Upper lobe of left lung (tissue), 6 donors: ENCODE measurements at regions not wholly inside any gene's neighbourhood (a gene's known extent, or its start where the extent isn't known, plus 50 kb on each side); places are given as distances from the start of the nearest gene placed in this dataset.

Experiments
- ATAC-seq, 2 donors: fragments of 200-7000 bp; cut with Tn5 transposase; one replicate each; pipeline ENCODE4 v1.9.1; 2022; ENCODE audit warnings: mild to moderate bottlenecking in 2 of 2, moderate library complexity in 2 of 2; ENCODE audit not compliant: low FRiP score in 2 of 2
- DNase-seq, 2 donors: peaks; one replicate each; pipeline ENCODE4 v3.0.0-alpha.2; 2019 to 2020
- H3K27ac ChIP-seq, 4 donors: fragments of 200-600 bp; sonication (generic); one replicate each; pipeline ENCODE4 v1.5.1; 2016 to 2019
- H3K27me3 ChIP-seq, 4 donors: fragments of 200-600 bp; sonication (generic); one replicate each; pipeline ENCODE4 v1.5.1; 2017 to 2019
- H3K36me3 ChIP-seq, 4 donors: fragments of 200-600 bp; sonication (generic); one replicate each; pipeline ENCODE4 v1.5.1; 2016 to 2019
- H3K4me1 ChIP-seq, 4 donors: fragments of 200-600 bp; sonication (generic); one replicate each; pipeline ENCODE4 v1.5.1; 2018 to 2019
- H3K4me3 ChIP-seq, 4 donors: fragments of 200-600 bp; sonication (generic); one replicate each; pipeline ENCODE4 v1.5.1; 2017 to 2019; ENCODE audit warnings: mild to moderate bottlenecking in 2 of 4, moderate library complexity in 1 of 4
- H3K9me3 ChIP-seq, 4 donors: fragments of 200-600 bp; sonication (generic); one replicate each; pipeline ENCODE4 v1.5.1; 2018 to 2019
- CTCF ChIP-seq, 6 experiments: fragments of 450-650 bp in 4 of 6; fragments of 200-600 bp in 2 of 6; sonication (generic) in 2 of 6; IDR thresholded peaks; one replicate each; pipeline ENCODE4 v1.5.1; 2016 to 2019; ENCODE audit warnings: antibody characterized with exemption in 6 of 6
- EP300 ChIP-seq, 4 donors: sonication (generic); formaldehyde crosslinking; IDR thresholded peaks; one replicate each; pipeline ENCODE4 v1.5.1; 2017; ENCODE audit warnings: antibody characterized with exemption in 4 of 4, control low read depth in 2 of 4
- POLR2A ChIP-seq, 4 donors: fragments of 450-650 bp; IDR thresholded peaks; one replicate each; pipeline ENCODE4 v1.5.1; 2016 to 2017; ENCODE audit warnings: antibody characterized with exemption in 4 of 4, mild to moderate bottlenecking in 2 of 4
- POLR2AphosphoS5 ChIP-seq, 2 donors: sonication (generic); formaldehyde crosslinking; IDR thresholded peaks; one replicate each; pipeline ENCODE4 v1.5.1; 2017; ENCODE audit warnings: antibody characterized with exemption in 2 of 2
- WGBS, 2 donors: methylation state at CpG; one replicate each; pipeline ENCODE4 v1.1.5; 2017 to 2018; 5-methylcytosine and 5-hydroxymethylcytosine counted together
- donor health status: DM: no; HTN: no; CAD: no; lungs with moderate emphysema.
- donor health status: DM: no; HTN: yes; CAD: no; lungs with severe emphysema.

DNA sequence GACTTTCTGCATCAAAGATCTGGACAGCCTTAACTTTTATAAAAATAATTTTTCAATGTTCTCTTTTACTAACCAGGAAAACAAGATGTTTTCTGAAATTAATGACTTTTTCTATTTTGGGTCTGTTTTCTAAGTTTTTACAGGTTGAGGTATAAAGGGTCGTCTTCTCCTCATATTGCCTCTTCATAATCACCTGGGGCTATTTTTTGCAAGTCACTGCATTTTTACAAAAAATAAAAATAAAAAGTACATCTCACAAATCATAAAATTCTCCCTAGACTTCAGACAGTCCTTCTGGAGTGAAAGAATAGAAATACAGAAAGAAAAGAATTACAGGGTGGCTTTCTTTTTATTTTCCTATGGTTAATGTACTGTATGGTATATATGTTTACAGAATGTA lies 168.5 kb downstream of the PALM2AKAP2 start:
- H3K4me3 ChIP-seq = no peak overlapping the region
- no peaks in the 10 kb centered on the region for H3K27me3 ChIP-seq
- H3K9me3 ChIP-seq = no peaks in the 10 kb centered on the region
- TF ChIP-seq EP300 (IDR thresholded peaks at IDR 0.05) = no peak
- TF ChIP-seq POLR2A (IDR thresholded peaks at IDR 0.05) = no peak
- TF ChIP-seq CTCF (IDR thresholded peaks at IDR 0.05) = no peak
- TF ChIP-seq POLR2AphosphoS5 (IDR thresholded peaks at IDR 0.05) = no peak
- no peaks in the 10 kb centered on the region for H3K4me1 ChIP-seq
- 84 to 85% methylated on average over 1 of the region's 1 CpG for WGBS, 2 donors
- ATAC-seq = no peak
- no peak for DNase-seq
- no peaks in the 10 kb centered on the region for H3K36me3 ChIP-seq
- no peak overlapping the region for H3K27ac ChIP-seq

GRCh38 chr9:109950710-109951443 lies 170.9 kb downstream of the PALM2AKAP2 start:
- H3K4me3 ChIP-seq = no peak overlapping the region
- H3K36me3 ChIP-seq = no peaks in the 10 kb centered on the region
- no peaks in the 10 kb centered on the region for H3K4me1 ChIP-seq
- no peak overlapping the region for H3K27ac ChIP-seq
- TF ChIP-seq POLR2AphosphoS5 (IDR thresholded peaks at IDR 0.05) (no peak), EP300 (IDR thresholded peaks at IDR 0.05) (no peak), POLR2A (IDR thresholded peaks at IDR 0.05) (no peak), CTCF (IDR thresholded peaks at IDR 0.05) (no peak)
- no peak for ATAC-seq
- 87 to 91% methylated on average over 7 of the region's 7 CpGs for WGBS, 2 donors
- DNase-seq = no peak
- no peaks in the 10 kb centered on the region for H3K9me3 ChIP-seq
- H3K27me3 ChIP-seq = no peaks in the 10 kb centered on the region

DNA sequence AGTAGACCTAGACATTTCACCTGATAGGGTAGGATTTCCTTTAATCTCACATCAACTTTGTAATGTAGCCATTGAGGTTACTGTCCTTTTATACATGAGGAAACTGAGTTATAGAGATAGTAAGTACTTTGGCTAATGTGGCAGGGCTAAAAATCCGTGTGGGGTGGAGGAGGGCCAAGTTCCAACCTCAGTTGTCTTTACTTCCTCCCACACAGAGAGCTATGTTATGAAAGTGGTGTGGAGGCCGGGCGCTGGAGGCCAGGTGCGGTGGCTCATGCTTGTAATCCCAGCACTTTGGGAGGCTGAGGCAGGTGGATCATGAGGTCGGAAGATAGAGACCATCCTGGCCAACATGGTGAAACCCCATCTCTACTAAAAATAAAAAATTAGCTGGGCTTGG lies 173.3 kb downstream of the PALM2AKAP2 start:
- Histone ChIP-seq H3K4me3 (no peak overlapping the region), H3K4me1 (no peaks in the 10 kb centered on the region), H3K27ac (no peak overlapping the region), H3K27me3 (no peaks in the 10 kb centered on the region), H3K9me3 (no peaks in the 10 kb centered on the region), H3K36me3 (no peaks in the 10 kb centered on the region)
- no peak for TF ChIP-seq EP300 (IDR thresholded peaks at IDR 0.05)
- TF ChIP-seq CTCF (IDR thresholded peaks at IDR 0.05) = no peak
- no peak for TF ChIP-seq POLR2A (IDR thresholded peaks at IDR 0.05)
- TF ChIP-seq POLR2AphosphoS5 (IDR thresholded peaks at IDR 0.05) = no peak
- 84 to 86% methylated on average over 5 of the region's 5 CpGs for WGBS, 2 donors
- DNase-seq (no peak), ATAC-seq (no peak)

GRCh38 chr9:109953813-109954497 lies 174.0 kb downstream of the PALM2AKAP2 start:
- Histone ChIP-seq H3K4me1 (no peaks in the 10 kb centered on the region), H3K36me3 (no peaks in the 10 kb centered on the region), H3K4me3 (no peak overlapping the region), H3K27me3 (no peaks in the 10 kb centered on the region), H3K9me3 (no peaks in the 10 kb centered on the region), H3K27ac (no peak overlapping the region)
- WGBS, 2 donors = 94% methylated on average over 3 of the region's 3 CpGs
- ATAC-seq (no peak), DNase-seq (no peak)
- TF ChIP-seq POLR2AphosphoS5 (IDR thresholded peaks at IDR 0.05) (no peak), POLR2A (IDR thresholded peaks at IDR 0.05) (no peak), EP300 (IDR thresholded peaks at IDR 0.05) (no peak), CTCF (IDR thresholded peaks at IDR 0.05) (no peak)
